GM12878 (cell line): ENCODE measurements at regions not wholly inside any gene's neighbourhood (a gene's known extent, or its start where the extent isn't known, plus 50 kb on each side); places are given as distances from the start of the nearest gene placed in this dataset.

Experiments used
- ATAC-seq: fragments of 200-7000 bp; cut with Tn5 transposase; 3 replicates; pipeline ENCODE4 v1.9.1; 2020; ENCODE audit warnings: mild to moderate bottlenecking, moderate library complexity
- BruUV-seq: library from RNA; stranded (reverse); fragments of 400-500 nt; replicated peaks from 2 replicates; lab custom pipeline; 2021; lab: Mats Ljungman, UMichigan
- CTCF ChIA-PET: fragments of 300-600 bp; sonication (Branson Sonifier 250); formaldehyde crosslinking; extraction: SDS; loops from one replicate; lab custom pipeline; 2021; ENCODE audit warnings: inconsistent platforms; lab: Yijun Ruan, JAX
- POLR2A ChIA-PET: fragments of 350-600 bp; formaldehyde crosslinking; extraction: SDS; loops from one replicate; lab custom pipeline; 2021; ENCODE audit warnings: inconsistent platforms; lab: Charles Lee
- RAD21 ChIA-PET: fragments of 300-600 bp; sonication (Branson Sonifier 250); formaldehyde crosslinking; loops from one replicate; lab custom pipeline; 2023; ENCODE audit warnings: antibody characterized with exemption; ENCODE audit not compliant: unreplicated experiment; lab: Charles Lee
- SMC1A ChIA-PET: fragments of 300-600 bp; sonication (Branson Sonifier 250); formaldehyde crosslinking; loops from one replicate; lab custom pipeline; 2023; ENCODE audit not compliant: unreplicated experiment, uncharacterized antibody; lab: Charles Lee
- DNase-seq: peaks from one replicate; pipeline ENCODE4 v3.0.0-alpha.2; 2011; ENCODE audit warnings: low read depth, low spot score
- FAIRE-seq: peaks from 3 replicates; lab custom pipeline; 2011; peaks lifted over from hg19 to GRCh38; lab: Jason Lieb, UNC
- H2AFZ ChIP-seq: 2 replicates; pipeline ENCODE4 v1.6.0; 2011; ENCODE audit warnings: low read depth, low read length, control low read depth; ENCODE audit not compliant: control insufficient read depth
- H3K27ac ChIP-seq: 2 replicates; pipeline ENCODE4 v1.5.1; 2011; ENCODE audit warnings: control low read depth; ENCODE audit not compliant: control insufficient read depth, insufficient read depth
- H3K27me3 ChIP-seq, 2 experiments: replicated peaks in 1 of 2; 2 replicates each; pipeline versions ENCODE4 v1.6.0 to v1.6.1; 2011; ENCODE audit warnings: low read length in 1 of 2; ENCODE audit not compliant: control insufficient read depth in 2 of 2, insufficient read depth in 2 of 2
- H3K36me3 ChIP-seq, 2 experiments: 2 replicates each; pipeline ENCODE4 v1.5.1; 2011; ENCODE audit warnings: low read length in 1 of 2; ENCODE audit not compliant: control insufficient read depth in 2 of 2, insufficient read depth in 2 of 2
- H3K4me1 ChIP-seq: 2 replicates; pipeline ENCODE4 v1.6.1; 2011; ENCODE audit warnings: mild to moderate bottlenecking, low read length, moderate library complexity, mixed read lengths; ENCODE audit not compliant: control insufficient read depth, insufficient read depth
- H3K4me2 ChIP-seq: 2 replicates; pipeline ENCODE4 v1.6.0; 2011; ENCODE audit warnings: control low read depth; ENCODE audit not compliant: control insufficient read depth, insufficient read depth
- H3K4me3 ChIP-seq: fragments of 200-600 bp; sonication (generic); 2 replicates; pipeline ENCODE4 v1.5.1; 2016
- H3K79me2 ChIP-seq: 2 replicates; pipeline ENCODE4 v1.6.0; 2011; ENCODE audit warnings: low read length; ENCODE audit not compliant: control insufficient read depth, insufficient read depth
- H3K9ac ChIP-seq: 2 replicates; pipeline ENCODE4 v1.8.0; 2011; ENCODE audit warnings: low read length, control low read depth, mixed read lengths; ENCODE audit not compliant: control insufficient read depth, insufficient read depth
- H3K9me3 ChIP-seq: replicated peaks from 3 replicates; pipeline ENCODE4 v1.5.1; 2011; ENCODE audit warnings: mild to moderate bottlenecking, low read length; ENCODE audit not compliant: control insufficient read depth, insufficient read depth
- H4K20me1 ChIP-seq: 2 replicates; pipeline ENCODE4 v1.6.0; 2011; ENCODE audit not compliant: control insufficient read depth, insufficient read depth
- CREM ChIP-seq: IDR thresholded peaks from 2 replicates; pipeline ENCODE4 v1.6.1; 2014; ENCODE audit warnings: antibody characterized with exemption, low read depth
- EGR1 ChIP-seq, 2 experiments: IDR thresholded peaks; 1 replicate in 1 of 2; 2 replicates in 1 of 2; pipeline ENCODE4 v1.6.1; 2011 to 2012; ENCODE audit warnings: low read depth in 2 of 2, low read length in 2 of 2, borderline replicate concordance in 1 of 2, mild to moderate bottlenecking in 1 of 2, moderate library complexity in 1 of 2
- FOXM1 ChIP-seq: IDR thresholded peaks from 2 replicates; pipeline ENCODE4 v1.6.1; 2012; ENCODE audit warnings: low read depth, mild to moderate bottlenecking, inconsistent platforms, low read length, moderate library complexity
- NFIC ChIP-seq: IDR thresholded peaks from 2 replicates; pipeline ENCODE4 v1.6.1; 2012; ENCODE audit warnings: low read depth, mild to moderate bottlenecking, inconsistent platforms, low read length, moderate library complexity
- SRF ChIP-seq, 2 experiments: IDR thresholded peaks; 2 replicates each; pipeline ENCODE4 v1.6.1; 2011; ENCODE audit warnings: low read depth in 2 of 2, low read length in 2 of 2, mild to moderate bottlenecking in 1 of 2, moderate library complexity in 1 of 2
- WGBS: methylation state at CpG from one replicate; pipeline ENCODE4 v1.1.6; 2016; ENCODE audit warnings: low lambda C conversion rate; ENCODE audit not compliant: insufficient replicate concordance, insufficient coverage; ENCODE audit errors: missing lambda C conversion rate; 5-methylcytosine and 5-hydroxymethylcytosine counted together
- in situ Hi-C: fragments of 300-500 bp; cut with MboI; formaldehyde crosslinking; loops from 9 replicates; pipeline ENCODE4 v1.14.3; 2018; ENCODE audit warnings: mixed read lengths
- intact Hi-C: fragments of 100-400 bp; cut with micrococcal nuclease; formaldehyde crosslinking; loops from one replicate; pipeline ENCODE4 v1.14.2; 2022; ENCODE audit not compliant: unreplicated experiment
- TF ChIP-seq, protein P1 (sequence below), 3 experiments: IDR thresholded peaks in 2 of 3; conservative IDR thresholded peaks in 1 of 3; 2 replicates each; pipeline ENCODE4 v1.5.1; 2011; ENCODE audit warnings: low read depth in 3 of 3, low read length in 3 of 3, mild to moderate bottlenecking in 3 of 3, control low read depth in 2 of 3, moderate library complexity in 2 of 3, inconsistent platforms in 1 of 3, mixed read lengths in 1 of 3; ENCODE audit not compliant: control insufficient read depth in 2 of 3, insufficient read depth in 1 of 3; ENCODE audit errors: extremely low read depth in 1 of 3
- TF ChIP-seq, protein P2 (sequence below): IDR thresholded peaks from 2 replicates; pipeline ENCODE4 v1.6.1; 2011; ENCODE audit warnings: borderline replicate concordance, low read depth, mild to moderate bottlenecking, moderate library complexity, mixed read lengths, low read length; ENCODE audit not compliant: insufficient read depth; ENCODE audit errors: extremely low read length

DNA sequence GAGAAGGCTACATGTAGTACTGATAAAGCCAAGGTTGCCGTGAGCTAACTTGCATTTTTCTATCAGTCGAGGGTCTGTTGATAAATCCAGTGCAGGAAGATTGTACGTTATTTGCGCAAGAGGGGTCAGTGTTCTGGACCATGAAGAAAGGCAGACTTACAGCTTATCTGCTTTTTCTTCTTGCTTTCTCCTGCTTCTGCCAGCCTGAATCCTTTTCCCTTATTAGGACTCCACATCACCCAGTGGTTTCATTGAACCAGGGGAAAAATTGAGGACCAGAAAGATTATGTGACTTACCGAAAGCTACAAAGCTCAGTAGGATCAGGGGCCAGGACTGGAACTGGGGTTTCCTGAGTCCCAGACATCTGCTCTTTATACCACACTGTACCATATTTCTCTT lies 534.6 kb upstream of the BRINP1 start:
- BruUV-seq: no TSS peak
- no peak for DNase-seq
- ATAC-seq: no peak
- Histone ChIP-seq H3K4me2 (no peak overlapping the region), H3K4me3 (no peak overlapping the region), H3K27me3 (no peaks in the 10 kb centered on the region), H3K36me3 (no peaks in the 10 kb centered on the region), H3K9me3 (no peaks in the 10 kb centered on the region), H2AFZ (no peak overlapping the region), H3K27ac (no peak overlapping the region), H4K20me1 (no peaks in the 10 kb centered on the region), H3K4me1 (no peaks in the 10 kb centered on the region), H3K79me2 (no peaks in the 10 kb centered on the region), H3K9ac (no peak overlapping the region)
- ChIA-PET SMC1A (interaction anchor here (0.6 to 1.6 kb wide), 2 partner anchors 10 to 19 kb away, joined by 3 read pairs; no protein-coding TSS in a partner anchor), CTCF (no interaction called here), POLR2A (no interaction called here), RAD21 (no interaction called here)
- in situ Hi-C loops (no loop called here), intact Hi-C loops (no loop called here)
- TF ChIP-seq, protein P1, sequence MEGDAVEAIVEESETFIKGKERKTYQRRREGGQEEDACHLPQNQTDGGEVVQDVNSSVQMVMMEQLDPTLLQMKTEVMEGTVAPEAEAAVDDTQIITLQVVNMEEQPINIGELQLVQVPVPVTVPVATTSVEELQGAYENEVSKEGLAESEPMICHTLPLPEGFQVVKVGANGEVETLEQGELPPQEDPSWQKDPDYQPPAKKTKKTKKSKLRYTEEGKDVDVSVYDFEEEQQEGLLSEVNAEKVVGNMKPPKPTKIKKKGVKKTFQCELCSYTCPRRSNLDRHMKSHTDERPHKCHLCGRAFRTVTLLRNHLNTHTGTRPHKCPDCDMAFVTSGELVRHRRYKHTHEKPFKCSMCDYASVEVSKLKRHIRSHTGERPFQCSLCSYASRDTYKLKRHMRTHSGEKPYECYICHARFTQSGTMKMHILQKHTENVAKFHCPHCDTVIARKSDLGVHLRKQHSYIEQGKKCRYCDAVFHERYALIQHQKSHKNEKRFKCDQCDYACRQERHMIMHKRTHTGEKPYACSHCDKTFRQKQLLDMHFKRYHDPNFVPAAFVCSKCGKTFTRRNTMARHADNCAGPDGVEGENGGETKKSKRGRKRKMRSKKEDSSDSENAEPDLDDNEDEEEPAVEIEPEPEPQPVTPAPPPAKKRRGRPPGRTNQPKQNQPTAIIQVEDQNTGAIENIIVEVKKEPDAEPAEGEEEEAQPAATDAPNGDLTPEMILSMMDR (IDR thresholded peaks at IDR 0.05 in 2 of 3, conservative IDR thresholded peaks at IDR 0.05 in 1 of 3; ENCODE audit: control insufficient read depth in 2 of 3, extremely low read depth in 1 of 3, insufficient read depth in 1 of 3, low read depth in 3 of 3, low read length in 3 of 3): no peak
- TF ChIP-seq SRF (IDR thresholded peaks at IDR 0.05; ENCODE audit: low read depth in 2 of 2, low read length in 2 of 2): no peak
- TF ChIP-seq, protein P2, sequence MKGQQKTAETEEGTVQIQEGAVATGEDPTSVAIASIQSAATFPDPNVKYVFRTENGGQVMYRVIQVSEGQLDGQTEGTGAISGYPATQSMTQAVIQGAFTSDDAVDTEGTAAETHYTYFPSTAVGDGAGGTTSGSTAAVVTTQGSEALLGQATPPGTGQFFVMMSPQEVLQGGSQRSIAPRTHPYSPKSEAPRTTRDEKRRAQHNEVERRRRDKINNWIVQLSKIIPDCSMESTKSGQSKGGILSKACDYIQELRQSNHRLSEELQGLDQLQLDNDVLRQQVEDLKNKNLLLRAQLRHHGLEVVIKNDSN: no peak
- FAIRE-seq: no peak
- 56% methylated on average over 5 of the region's 5 CpGs for WGBS

DNA sequence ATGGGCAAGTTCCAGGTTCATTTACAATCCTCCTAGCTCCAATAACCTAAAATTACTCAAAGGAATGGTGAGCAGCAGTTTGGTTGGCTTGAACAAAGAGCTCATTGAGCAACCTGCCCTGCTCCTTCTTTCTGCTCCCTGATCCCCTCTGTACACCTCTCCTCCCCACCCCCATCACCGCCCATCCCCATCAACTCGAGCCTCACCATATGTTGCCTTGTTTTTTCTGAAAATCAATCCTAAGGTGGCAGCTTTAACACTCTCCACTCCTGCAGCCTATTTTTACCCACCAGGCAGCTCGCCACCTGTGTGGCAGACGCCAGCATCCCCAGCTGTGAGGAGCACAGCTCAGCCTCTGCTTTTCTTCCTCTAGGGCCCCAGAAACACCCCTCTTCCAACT lies 533.4 kb upstream of the BRINP1 start:
- ChIA-PET SMC1A (no interaction called here), POLR2A (interaction anchor here (0.6 kb wide), 1 partner anchor 125 kb away, joined by 7 read pairs; no protein-coding TSS in a partner anchor), RAD21 (no interaction called here), CTCF (interaction anchor here (0.6 to 1.2 kb wide), 2 partner anchors 62 to 143 kb away, joined by 3 read pairs; no protein-coding TSS in a partner anchor)
- 7% methylated on average over 4 of the region's 4 CpGs for WGBS
- ATAC-seq: no peak
- H3K79me2 ChIP-seq: no peaks in the 10 kb centered on the region
- H3K4me3 ChIP-seq: no peak overlapping the region
- H3K4me1 ChIP-seq: no peaks in the 10 kb centered on the region
- H3K9ac ChIP-seq: no peak overlapping the region
- DNase-seq: no peak
- in situ Hi-C loops: no loop called here
- no TSS peak for BruUV-seq
- intact Hi-C loops: no loop called here
- no peaks in the 10 kb centered on the region for H3K27me3 ChIP-seq
- no peaks in the 10 kb centered on the region for H3K9me3 ChIP-seq
- no peak for TF ChIP-seq FOXM1
- no peak for TF ChIP-seq CREM
- TF ChIP-seq EGR1 (IDR thresholded peaks at IDR 0.05; ENCODE audit: borderline replicate concordance in 1 of 2, low read depth in 2 of 2, low read length in 2 of 2): no peak
- no peak for TF ChIP-seq NFIC
- no peak for FAIRE-seq
- no peaks in the 10 kb centered on the region for H4K20me1 ChIP-seq
- H3K4me2 ChIP-seq: no peak overlapping the region
- H3K36me3 ChIP-seq: no peaks in the 10 kb centered on the region
- no peak overlapping the region for H2AFZ ChIP-seq
- H3K27ac ChIP-seq: no peak overlapping the region
